SK-N-SH treated with all-trans-retinoic acid at 6 μM for 48 hours (cell line): ENCODE measurements at regions not wholly inside any gene's neighbourhood (a gene's known extent, or its start where the extent isn't known, plus 50 kb on each side); places are given as distances from the start of the nearest gene placed in this dataset.

Experiments
- ATAC-seq: fragments of 200-7000 bp; cut with Tn5 transposase; 3 replicates; pipeline ENCODE4 v1.9.1; 2020; ENCODE audit warnings: mild to moderate bottlenecking, moderate library complexity
- ARNTL ChIP-seq: fragments of 450-650 bp; formaldehyde crosslinking; IDR thresholded peaks from 2 replicates; pipeline ENCODE4 v1.5.0; 2020; ENCODE audit warnings: low read depth, mild to moderate bottlenecking, moderate library complexity, borderline replicate concordance
- BACH2 ChIP-seq: fragments of 250-450 bp; sonication (Bioruptor Pico); IDR thresholded peaks from 2 replicates; pipeline ENCODE4 v1.9.0; 2021; ENCODE audit warnings: mild to moderate bottlenecking, borderline replicate concordance
- CREB5 ChIP-seq: fragments of 250-450 bp; sonication (Bioruptor Pico); IDR thresholded peaks from 2 replicates; pipeline ENCODE4 v1.5.1; 2020; ENCODE audit warnings: low read depth, mild to moderate bottlenecking, moderate library complexity
- CSDC2 ChIP-seq: fragments of 250-450 bp; sonication (Bioruptor Pico); IDR thresholded peaks from 2 replicates; pipeline ENCODE4 v1.5.0; 2020; ENCODE audit warnings: mild to moderate bottlenecking, moderate library complexity
- ESRRG ChIP-seq: fragments of 250-450 bp; sonication (Bioruptor Pico); IDR thresholded peaks from 2 replicates; pipeline ENCODE4 v1.6.1; 2021; ENCODE audit warnings: mild to moderate bottlenecking
- ISL1 ChIP-seq: fragments of 250-450 bp; sonication (Bioruptor Pico); IDR thresholded peaks from 2 replicates; pipeline ENCODE4 v2.1.2; 2022; ENCODE audit warnings: mild to moderate bottlenecking, moderate library complexity
- OSR1 ChIP-seq: fragments of 250-450 bp; sonication (Bioruptor Pico); IDR thresholded peaks from 2 replicates; pipeline ENCODE4 v1.8.0; 2022; ENCODE audit warnings: moderate library complexity, mild to moderate bottlenecking, inconsistent platforms
- PATZ1 ChIP-seq: fragments of 250-450 bp; sonication (Bioruptor Pico); IDR thresholded peaks from 2 replicates; pipeline ENCODE4 v1.8.0; 2020; ENCODE audit warnings: mild to moderate bottlenecking, moderate library complexity, borderline replicate concordance
- POU6F1 ChIP-seq: fragments of 250-450 bp; sonication (Bioruptor Pico); IDR thresholded peaks from 2 replicates; pipeline ENCODE4 v1.8.0; 2021; ENCODE audit warnings: low read depth, mild to moderate bottlenecking, moderate library complexity, borderline replicate concordance
- PPARA ChIP-seq: fragments of 250-450 bp; sonication (Bioruptor Pico); IDR thresholded peaks from 2 replicates; pipeline ENCODE4 v1.5.0; 2020; ENCODE audit warnings: mild to moderate bottlenecking, borderline replicate concordance
- RARB ChIP-seq: fragments of 250-450 bp; sonication (Bioruptor Pico); IDR thresholded peaks from 2 replicates; pipeline ENCODE4 v1.8.0; 2021; ENCODE audit warnings: mild to moderate bottlenecking, moderate library complexity
- SNAI2 ChIP-seq: fragments of 250-450 bp; sonication (Bioruptor Pico); IDR thresholded peaks from 2 replicates; pipeline ENCODE4 v1.5.0; 2020; ENCODE audit warnings: mild to moderate bottlenecking, moderate library complexity
- TCF4 ChIP-seq: fragments of 250-450 bp; sonication (Bioruptor Pico); IDR thresholded peaks from 2 replicates; pipeline ENCODE4 v1.8.0; 2021; ENCODE audit warnings: mild to moderate bottlenecking, moderate library complexity, borderline replicate concordance
- TOX ChIP-seq: fragments of 250-450 bp; sonication (Bioruptor Pico); IDR thresholded peaks from 2 replicates; pipeline ENCODE4 v1.8.0; 2021; ENCODE audit warnings: mild to moderate bottlenecking, moderate library complexity, borderline replicate concordance
- TSHZ2 ChIP-seq: fragments of 250-450 bp; sonication (Bioruptor Pico); IDR thresholded peaks from 2 replicates; pipeline ENCODE4 v1.5.0; 2020; ENCODE audit warnings: mild to moderate bottlenecking, moderate library complexity
- ZC3H10 ChIP-seq: fragments of 250-450 bp; sonication (Bioruptor Pico); IDR thresholded peaks from 2 replicates; pipeline ENCODE4 v1.5.1; 2021; ENCODE audit warnings: mild to moderate bottlenecking, moderate library complexity
- ZFP3 ChIP-seq: fragments of 250-450 bp; sonication (Bioruptor Pico); IDR thresholded peaks from 2 replicates; pipeline ENCODE4 v1.5.0; 2020; ENCODE audit warnings: mild to moderate bottlenecking, moderate library complexity
- ZFP30 ChIP-seq: fragments of 450-650 bp; formaldehyde crosslinking; IDR thresholded peaks from 2 replicates; pipeline ENCODE4 v1.5.0; 2022; ENCODE audit warnings: mild to moderate bottlenecking, moderate library complexity
- ZNF565 ChIP-seq: fragments of 450-650 bp; formaldehyde crosslinking; conservative IDR thresholded peaks from 2 replicates; pipeline ENCODE4 v1.5.0; 2020; ENCODE audit warnings: low read depth, mild to moderate bottlenecking, moderate library complexity
- ZNF70 ChIP-seq: fragments of 450-650 bp; formaldehyde crosslinking; IDR thresholded peaks from 2 replicates; pipeline ENCODE4 v1.5.0; 2020; ENCODE audit warnings: mild to moderate bottlenecking, moderate library complexity
- ZNF8 ChIP-seq: fragments of 450-650 bp; formaldehyde crosslinking; IDR thresholded peaks from 2 replicates; pipeline ENCODE4 v1.5.0; 2020; ENCODE audit warnings: mild to moderate bottlenecking, moderate library complexity

- TF ChIP-seq OSR1 = no peak
- no peak for TF ChIP-seq RARB (CRISPR knock-in tag)
- no peak for TF ChIP-seq POU6F1 (CRISPR knock-in tag)
- TF ChIP-seq ESRRG (CRISPR knock-in tag) = no peak
- no peak for TF ChIP-seq CSDC2 (CRISPR knock-in tag)
- TF ChIP-seq ARNTL (CRISPR knock-in tag) = no peak
- no peak for TF ChIP-seq ISL1
- TF ChIP-seq ZNF565 (CRISPR knock-in tag) = no peak
- TF ChIP-seq ZNF70 (CRISPR knock-in tag) = no peak
Measured at GRCh38 chr17:13961265-13961664, 108.0 kb upstream of the COX10 start (continued).

- no peak for ATAC-seq
- TF ChIP-seq ZC3H10 (no peak), TOX (CRISPR knock-in tag) (no peak), CSDC2 (CRISPR knock-in tag) (no peak), PPARA (CRISPR knock-in tag) (no peak), ESRRG (CRISPR knock-in tag) (no peak), RARB (CRISPR knock-in tag) (no peak), ZNF565 (CRISPR knock-in tag) (no peak), ZFP3 (CRISPR knock-in tag) (no peak), BACH2 (no peak), OSR1 (no peak), POU6F1 (CRISPR knock-in tag) (no peak), SNAI2 (CRISPR knock-in tag) (no peak)
Measured at GRCh38 chr17:13962716-13963240, 106.5 kb upstream of the COX10 start.

GRCh38 chr17:13967416-13967815, 101.9 kb upstream of the COX10 start:
- TF ChIP-seq PPARA (CRISPR knock-in tag) = no peak
- TF ChIP-seq ZFP30 (CRISPR knock-in tag) = no peak
- no peak for TF ChIP-seq CREB5
- no peak for TF ChIP-seq RARB (CRISPR knock-in tag)
- no peak for TF ChIP-seq ZNF70 (CRISPR knock-in tag)
- no peak for TF ChIP-seq BACH2
- no peak for TF ChIP-seq SNAI2 (CRISPR knock-in tag)
- TF ChIP-seq PATZ1 (CRISPR knock-in tag) = no peak
- no peak for TF ChIP-seq ZFP3 (CRISPR knock-in tag)
- no peak for TF ChIP-seq TOX (CRISPR knock-in tag)
- TF ChIP-seq ZNF8 = no peak
- no peak for ATAC-seq

- TF ChIP-seq ZNF70 (CRISPR knock-in tag) = no peak
- TF ChIP-seq TSHZ2 (CRISPR knock-in tag) = no peak
- TF ChIP-seq ZNF8 = no peak
- TF ChIP-seq PATZ1 (CRISPR knock-in tag) = no peak
- no peak for TF ChIP-seq ZNF565 (CRISPR knock-in tag)
- no peak for TF ChIP-seq TOX (CRISPR knock-in tag)
- no peak for TF ChIP-seq PPARA (CRISPR knock-in tag)
- no peak for TF ChIP-seq ESRRG (CRISPR knock-in tag)
- no peak for TF ChIP-seq ZFP30 (CRISPR knock-in tag)
- no peak for TF ChIP-seq OSR1
- no peak for TF ChIP-seq RARB (CRISPR knock-in tag)
- no peak for TF ChIP-seq ISL1
- TF ChIP-seq ZFP3 (CRISPR knock-in tag) = no peak
- TF ChIP-seq TCF4 = no peak
- TF ChIP-seq CREB5 = no peak
- ATAC-seq = peak; percentile 44; the same call in 1 of the 3 replicates
Measured at GRCh38 chr17:13970531-13970930, 98.8 kb upstream of the COX10 start.
